Smooth muscle cell (in vitro differentiated cells): ENCODE measurements at regions not wholly inside any gene's neighbourhood (a gene's known extent, or its start where the extent isn't known, plus 50 kb on each side); places are given as distances from the start of the nearest gene placed in this dataset. TPM values are rescaled to one million over a fixed set of nuclear protein-coding genes. Genes with fewer than 3 reads are reported as not detected.

ENCODE experiments used
- DNase-seq: peaks from one replicate; lab custom pipeline; 2025; ENCODE audit not compliant: unreplicated experiment; lab: John Stamatoyannopoulos, UW
- H2AFZ ChIP-seq: fragments of 200-600 bp; sonication (generic); 2 replicates; pipeline ENCODE4 v1.6.0; 2016; ENCODE audit warnings: antibody characterized with exemption, low read depth, mild to moderate bottlenecking
- H3F3A ChIP-seq: fragments of 200-600 bp; sonication (generic); 2 replicates; pipeline ENCODE4 v1.6.0; 2017; ENCODE audit warnings: antibody characterized with exemption, low read depth
- H3K27ac ChIP-seq: fragments of 200-600 bp; sonication (generic); 2 replicates; pipeline ENCODE4 v1.5.1; 2016; ENCODE audit warnings: low read depth, mild to moderate bottlenecking
- H3K27me3 ChIP-seq: fragments of 200-600 bp; sonication (generic); 2 replicates; pipeline ENCODE4 v1.6.1; 2016; ENCODE audit warnings: low read depth, mild to moderate bottlenecking
- H3K36me3 ChIP-seq: fragments of 200-600 bp; sonication (generic); 2 replicates; pipeline ENCODE4 v1.5.1; 2016; ENCODE audit warnings: low read depth
- H3K4me1 ChIP-seq: fragments of 200-600 bp; sonication (generic); 2 replicates; pipeline ENCODE4 v1.5.1; 2016; ENCODE audit warnings: low read depth
- H3K4me2 ChIP-seq: fragments of 200-600 bp; sonication (generic); 2 replicates; pipeline ENCODE4 v1.6.0; 2016; ENCODE audit warnings: mild to moderate bottlenecking
- H3K4me3 ChIP-seq: fragments of 200-600 bp; sonication (generic); 2 replicates; pipeline ENCODE4 v1.5.1; 2016; ENCODE audit warnings: mild to moderate bottlenecking
- H3K79me2 ChIP-seq: fragments of 200-600 bp; sonication (generic); 2 replicates; pipeline ENCODE4 v1.6.0; 2016; ENCODE audit warnings: low read depth, mild to moderate bottlenecking
- H3K9ac ChIP-seq: fragments of 200-600 bp; sonication (generic); 2 replicates; pipeline ENCODE4 v1.6.0; 2016; ENCODE audit warnings: low read depth
- H3K9me3 ChIP-seq: fragments of 200-600 bp; sonication (generic); replicated peaks from 2 replicates; pipeline ENCODE4 v1.5.1; 2016; ENCODE audit warnings: low read depth
- H4K20me1 ChIP-seq: fragments of 200-600 bp; sonication (generic); 2 replicates; pipeline ENCODE4 v1.6.0; 2016; ENCODE audit warnings: low read depth
- CTCF ChIP-seq: fragments of 200-600 bp; sonication (generic); IDR thresholded peaks from 2 replicates; pipeline ENCODE4 v1.5.1; 2017; ENCODE audit warnings: borderline replicate concordance, mild to moderate bottlenecking, antibody characterized with exemption; ENCODE audit not compliant: insufficient read depth, poor library complexity, severe bottlenecking
- WGBS: methylation state at CpG from one replicate; pipeline ENCODE4 v1.1.7; 2016; ENCODE audit warnings: low lambda C conversion rate; 5-methylcytosine and 5-hydroxymethylcytosine counted together
- small RNA-seq: library from RNA; depleted of rRNA; stranded (forward); fragments of <200 nt; gene quantifications from one replicate; pipeline ENCODE3, GENCODE V24; 2014

- H4K20me1 ChIP-seq: no peaks in the 10 kb centered on the region
- no peaks in the 10 kb centered on the region for H3K9me3 ChIP-seq
- no peak for TF ChIP-seq CTCF
- no peaks in the 10 kb centered on the region for H3K36me3 ChIP-seq
- H3K4me2 ChIP-seq: no peak overlapping the region
- WGBS: 82% methylated on average over 8 of the region's 8 CpGs
- H3K9ac ChIP-seq: no peak overlapping the region
- H3K4me3 ChIP-seq: no peak overlapping the region
- H3F3A ChIP-seq: no peaks in the 10 kb centered on the region
- H3K79me2 ChIP-seq: no peaks in the 10 kb centered on the region
- no peak overlapping the region for H3K27ac ChIP-seq
- no peak overlapping the region for H2AFZ ChIP-seq
- H3K27me3 ChIP-seq: no peaks in the 10 kb centered on the region
- no peaks in the 10 kb centered on the region for H3K4me1 ChIP-seq
- no peak for DNase-seq
Observed at GRCh38 chr2:216909541-216910210, 49.8 kb upstream of the TNP1 start.

Small RNAs in the stretch of these regions (small RNA-seq; reads per million reads assigned to genes)
- gene RF01983: not detected
